ENCODE measurements at regions not wholly inside any gene's neighbourhood (a gene's known extent, or its start where the extent isn't known, plus 50 kb on each side); places are given as distances from the start of the nearest gene placed in this dataset.

- peak; percentile 42 for DNase-seq (ENCODE audit: low read depth)
- TF ChIP-seq POLR2A (IDR thresholded peaks at IDR 0.05; ENCODE audit: extremely low read depth, insufficient read length) (no peak), MYC (IDR thresholded peaks at IDR 0.05; ENCODE audit: low read depth, low read length) (no peak), CTCF (IDR thresholded peaks at IDR 0.05; ENCODE audit: low read depth, low read length) (no peak)
- no peak overlapping the region for H3K4me3 ChIP-seq (ENCODE audit: low read depth, low read length)
Measured at GRCh38 chr6:155717374-155717773, 261.7 kb upstream of the NOX3 start.

GRCh38 chr6:155710704-155711103 lies 255.1 kb upstream of the NOX3 start:
- no peak overlapping the region for H3K4me3 ChIP-seq (ENCODE audit: low read depth, low read length)
- DNase-seq (ENCODE audit: low read depth): no peak
- TF ChIP-seq MYC (IDR thresholded peaks at IDR 0.05; ENCODE audit: low read depth, low read length) (no peak), CTCF (IDR thresholded peaks at IDR 0.05; ENCODE audit: low read depth, low read length) (no peak)

- TF ChIP-seq MAX (IDR thresholded peaks at IDR 0.05; ENCODE audit: low read depth, low read length): no peak
- TF ChIP-seq POLR2A (IDR thresholded peaks at IDR 0.05; ENCODE audit: extremely low read depth, insufficient read length): no peak
- no peak for TF ChIP-seq CTCF (IDR thresholded peaks at IDR 0.05; ENCODE audit: low read depth, low read length)
- no peak for TF ChIP-seq MYC (IDR thresholded peaks at IDR 0.05; ENCODE audit: low read depth, low read length)
- no peak for DNase-seq (ENCODE audit: low read depth)
- no peak overlapping the region for H3K4me3 ChIP-seq (ENCODE audit: low read depth, low read length)
Measured at GRCh38 chr6:155709262-155709661, 253.6 kb upstream of the NOX3 start.

GRCh38 chr6:155708100-155708499 lies 252.5 kb upstream of the NOX3 start:
- TF ChIP-seq MYC (IDR thresholded peaks at IDR 0.05; ENCODE audit: low read depth, low read length) (no peak), MAX (IDR thresholded peaks at IDR 0.05; ENCODE audit: low read depth, low read length) (no peak), CTCF (IDR thresholded peaks at IDR 0.05; ENCODE audit: low read depth, low read length) (no peak), POLR2A (IDR thresholded peaks at IDR 0.05; ENCODE audit: extremely low read depth, insufficient read length) (no peak)
- DNase-seq (ENCODE audit: low read depth): no peak
- H3K4me3 ChIP-seq (ENCODE audit: low read depth, low read length): no peak overlapping the region

GRCh38 chr6:155706806-155707205 lies 251.2 kb upstream of the NOX3 start:
- no peak overlapping the region for H3K4me3 ChIP-seq (ENCODE audit: low read depth, low read length)
- no peak for DNase-seq (ENCODE audit: low read depth)
- TF ChIP-seq MYC (IDR thresholded peaks at IDR 0.05; ENCODE audit: low read depth, low read length) (no peak), CTCF (IDR thresholded peaks at IDR 0.05; ENCODE audit: low read depth, low read length) (no peak), POLR2A (IDR thresholded peaks at IDR 0.05; ENCODE audit: extremely low read depth, insufficient read length) (no peak), MAX (IDR thresholded peaks at IDR 0.05; ENCODE audit: low read depth, low read length) (no peak)

- TF ChIP-seq POLR2A (IDR thresholded peaks at IDR 0.05; ENCODE audit: extremely low read depth, insufficient read length): no peak
- TF ChIP-seq CTCF (IDR thresholded peaks at IDR 0.05; ENCODE audit: low read depth, low read length): no peak
- TF ChIP-seq MYC (IDR thresholded peaks at IDR 0.05; ENCODE audit: low read depth, low read length): no peak
- TF ChIP-seq MAX (IDR thresholded peaks at IDR 0.05; ENCODE audit: low read depth, low read length): no peak
- no peak for DNase-seq (ENCODE audit: low read depth)
Measured at GRCh38 chr6:155706341-155706740, 250.7 kb upstream of the NOX3 start.

More at GRCh38 chr6:155706341-155706740, 250.7 kb upstream of the NOX3 start:
- H3K4me3 ChIP-seq (ENCODE audit: low read depth, low read length): no peak overlapping the region
